Ishikawa (cell line): ENCODE measurements at regions not wholly inside any gene's neighbourhood (a gene's known extent, or its start where the extent isn't known, plus 50 kb on each side); places are given as distances from the start of the nearest gene placed in this dataset.

Experiments used
- CEBPB ChIP-seq: IDR thresholded peaks from 2 replicates; pipeline ENCODE4 v1.6.1; 2012
- CREB1 ChIP-seq: IDR thresholded peaks from 2 replicates; pipeline ENCODE4 v1.6.1; 2012; ENCODE audit warnings: low read depth
- EGR1 ChIP-seq: IDR thresholded peaks from 2 replicates; pipeline ENCODE4 v1.6.1; 2012
- EP300 ChIP-seq: IDR thresholded peaks from 2 replicates; pipeline ENCODE4 v1.6.1; 2012; ENCODE audit warnings: borderline replicate concordance
- FOXM1 ChIP-seq: IDR thresholded peaks from 2 replicates; pipeline ENCODE4 v1.6.1; 2012; ENCODE audit warnings: low read depth, borderline replicate concordance
- NFIC ChIP-seq: IDR thresholded peaks from 2 replicates; pipeline ENCODE4 v1.6.1; 2012
- RAD21 ChIP-seq: IDR thresholded peaks from 2 replicates; pipeline ENCODE4 v1.6.1; 2012; ENCODE audit warnings: low read depth
- TAF1 ChIP-seq: IDR thresholded peaks from 2 replicates; pipeline ENCODE4 v1.6.1; 2012; ENCODE audit warnings: low read depth, mild to moderate bottlenecking
- TCF12 ChIP-seq: IDR thresholded peaks from 2 replicates; pipeline ENCODE4 v1.6.1; 2012; ENCODE audit warnings: low read depth
- TEAD4 ChIP-seq: IDR thresholded peaks from 2 replicates; pipeline ENCODE4 v1.6.1; 2012
- YY1 ChIP-seq: IDR thresholded peaks from 2 replicates; pipeline ENCODE4 v1.6.1; 2012; ENCODE audit warnings: low read depth
- ZBTB7A ChIP-seq: IDR thresholded peaks from 2 replicates; pipeline ENCODE4 v1.6.1; 2012; ENCODE audit warnings: low read depth
- TF ChIP-seq, protein P1 (sequence below): IDR thresholded peaks from 2 replicates; pipeline ENCODE4 v1.6.1; 2012; ENCODE audit warnings: low read depth, mild to moderate bottlenecking
- TF ChIP-seq, protein P2 (sequence below): IDR thresholded peaks from 2 replicates; pipeline ENCODE4 v1.6.1; 2012
- TF ChIP-seq, protein P3 (sequence below): IDR thresholded peaks from 2 replicates; pipeline ENCODE4 v1.6.1; 2012

DNA sequence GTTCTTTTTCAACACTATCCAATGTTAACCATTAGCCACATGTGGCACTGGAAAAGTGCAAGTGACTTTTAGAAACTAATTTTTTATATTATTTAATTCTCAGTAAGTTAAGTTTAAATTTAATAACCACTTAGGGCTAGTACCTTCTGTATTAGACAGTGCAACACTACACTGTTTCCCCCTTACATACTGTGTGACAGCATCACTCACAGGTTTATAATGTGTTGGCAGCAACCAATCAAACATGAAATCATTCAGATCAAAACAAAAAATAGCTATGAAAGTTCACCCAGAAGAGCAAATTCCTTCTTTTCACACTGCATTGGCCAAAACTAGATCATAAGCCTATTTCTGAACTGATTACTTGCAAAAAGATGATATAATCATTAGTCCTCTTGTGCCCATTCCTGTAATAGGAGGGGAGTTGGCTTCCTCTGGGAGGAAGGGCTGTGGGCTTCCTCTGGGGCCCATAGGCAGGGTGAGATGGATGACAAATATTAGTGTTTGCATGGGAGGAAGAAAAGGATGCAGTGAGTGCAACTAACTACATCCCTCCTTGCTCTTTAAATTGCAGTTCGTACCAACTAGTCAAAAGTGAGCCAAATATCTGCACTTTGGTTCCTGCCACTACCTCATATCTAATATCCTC is 708.1 kb upstream of the RGMB start:
- TF ChIP-seq RAD21, result no peak
- TF ChIP-seq CEBPB, result no peak
- no peak for TF ChIP-seq NFIC
- TF ChIP-seq, protein P1, sequence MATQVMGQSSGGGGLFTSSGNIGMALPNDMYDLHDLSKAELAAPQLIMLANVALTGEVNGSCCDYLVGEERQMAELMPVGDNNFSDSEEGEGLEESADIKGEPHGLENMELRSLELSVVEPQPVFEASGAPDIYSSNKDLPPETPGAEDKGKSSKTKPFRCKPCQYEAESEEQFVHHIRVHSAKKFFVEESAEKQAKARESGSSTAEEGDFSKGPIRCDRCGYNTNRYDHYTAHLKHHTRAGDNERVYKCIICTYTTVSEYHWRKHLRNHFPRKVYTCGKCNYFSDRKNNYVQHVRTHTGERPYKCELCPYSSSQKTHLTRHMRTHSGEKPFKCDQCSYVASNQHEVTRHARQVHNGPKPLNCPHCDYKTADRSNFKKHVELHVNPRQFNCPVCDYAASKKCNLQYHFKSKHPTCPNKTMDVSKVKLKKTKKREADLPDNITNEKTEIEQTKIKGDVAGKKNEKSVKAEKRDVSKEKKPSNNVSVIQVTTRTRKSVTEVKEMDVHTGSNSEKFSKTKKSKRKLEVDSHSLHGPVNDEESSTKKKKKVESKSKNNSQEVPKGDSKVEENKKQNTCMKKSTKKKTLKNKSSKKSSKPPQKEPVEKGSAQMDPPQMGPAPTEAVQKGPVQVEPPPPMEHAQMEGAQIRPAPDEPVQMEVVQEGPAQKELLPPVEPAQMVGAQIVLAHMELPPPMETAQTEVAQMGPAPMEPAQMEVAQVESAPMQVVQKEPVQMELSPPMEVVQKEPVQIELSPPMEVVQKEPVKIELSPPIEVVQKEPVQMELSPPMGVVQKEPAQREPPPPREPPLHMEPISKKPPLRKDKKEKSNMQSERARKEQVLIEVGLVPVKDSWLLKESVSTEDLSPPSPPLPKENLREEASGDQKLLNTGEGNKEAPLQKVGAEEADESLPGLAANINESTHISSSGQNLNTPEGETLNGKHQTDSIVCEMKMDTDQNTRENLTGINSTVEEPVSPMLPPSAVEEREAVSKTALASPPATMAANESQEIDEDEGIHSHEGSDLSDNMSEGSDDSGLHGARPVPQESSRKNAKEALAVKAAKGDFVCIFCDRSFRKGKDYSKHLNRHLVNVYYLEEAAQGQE, result no peak
- TF ChIP-seq, protein P2, sequence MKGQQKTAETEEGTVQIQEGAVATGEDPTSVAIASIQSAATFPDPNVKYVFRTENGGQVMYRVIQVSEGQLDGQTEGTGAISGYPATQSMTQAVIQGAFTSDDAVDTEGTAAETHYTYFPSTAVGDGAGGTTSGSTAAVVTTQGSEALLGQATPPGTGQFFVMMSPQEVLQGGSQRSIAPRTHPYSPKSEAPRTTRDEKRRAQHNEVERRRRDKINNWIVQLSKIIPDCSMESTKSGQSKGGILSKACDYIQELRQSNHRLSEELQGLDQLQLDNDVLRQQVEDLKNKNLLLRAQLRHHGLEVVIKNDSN, result no peak
- TF ChIP-seq ZBTB7A, result no peak
- TF ChIP-seq, protein P3, sequence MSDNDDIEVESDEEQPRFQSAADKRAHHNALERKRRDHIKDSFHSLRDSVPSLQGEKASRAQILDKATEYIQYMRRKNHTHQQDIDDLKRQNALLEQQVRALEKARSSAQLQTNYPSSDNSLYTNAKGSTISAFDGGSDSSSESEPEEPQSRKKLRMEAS, result no peak
- TF ChIP-seq TEAD4, result no peak
- no peak for TF ChIP-seq YY1
- no peak for TF ChIP-seq EP300
- no peak for TF ChIP-seq CREB1
- TF ChIP-seq FOXM1, result no peak
- no peak for TF ChIP-seq EGR1
- TF ChIP-seq TAF1, result no peak
- TF ChIP-seq TCF12, result no peak

DNA sequence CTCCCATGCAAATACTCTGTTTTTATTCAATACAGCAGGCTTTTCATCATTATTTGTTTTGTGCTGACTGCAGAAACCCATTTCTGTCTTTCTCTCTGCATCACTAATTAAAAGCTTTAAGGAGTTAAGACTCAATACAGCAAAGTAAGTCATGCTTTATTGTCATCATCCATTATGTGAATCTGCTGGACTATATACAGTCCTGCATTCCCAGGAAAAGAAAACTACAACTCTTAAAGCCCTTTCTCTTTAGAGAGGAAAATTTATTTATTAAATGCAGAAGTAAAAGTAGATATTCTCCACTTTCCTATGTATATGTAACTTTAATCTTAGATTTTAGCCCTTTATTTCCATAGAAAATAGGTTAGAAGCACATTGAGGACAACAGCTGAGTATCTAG is 706.6 kb upstream of the RGMB start:
- TF ChIP-seq, protein P3, result no peak
- no peak for TF ChIP-seq TAF1
- no peak for TF ChIP-seq TEAD4
- TF ChIP-seq YY1, result no peak
- TF ChIP-seq NFIC, result no peak
- TF ChIP-seq, protein P2, result no peak
- TF ChIP-seq FOXM1, result no peak
- no peak for TF ChIP-seq ZBTB7A
- TF ChIP-seq CEBPB, result no peak
- TF ChIP-seq EGR1, result no peak
- no peak for TF ChIP-seq EP300
- TF ChIP-seq, protein P1, result no peak
- TF ChIP-seq RAD21, result no peak
- no peak for TF ChIP-seq TCF12

DNA sequence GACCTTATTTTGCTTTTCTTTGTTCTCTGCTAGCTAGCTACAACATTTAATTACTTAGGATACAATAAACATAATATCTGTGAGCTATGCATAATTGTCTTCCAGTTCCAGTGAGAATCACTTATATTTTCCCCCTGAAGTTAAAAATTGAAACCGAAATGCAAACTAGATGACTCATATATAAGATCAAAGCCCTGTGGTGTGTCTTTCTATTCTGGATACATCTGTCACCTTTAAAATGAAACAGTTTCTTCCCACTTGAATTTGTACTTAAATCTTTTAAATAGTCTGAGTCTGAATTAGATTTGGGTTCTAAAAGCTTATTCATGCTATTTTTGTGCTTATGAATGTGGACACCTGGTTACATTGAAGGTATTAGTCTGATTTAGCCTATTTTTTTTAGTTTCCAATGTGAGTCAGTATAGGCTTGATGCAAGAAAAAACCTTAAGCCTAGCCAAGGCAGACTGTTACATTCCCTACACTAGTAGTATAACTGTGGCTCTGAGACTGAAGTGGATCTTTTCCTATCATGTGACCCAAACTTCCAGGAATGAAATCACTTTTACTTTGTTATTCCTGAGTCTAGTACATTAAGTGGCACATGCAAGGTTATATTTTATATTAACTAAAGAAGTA is 703.5 kb upstream of the RGMB start:
- TF ChIP-seq, protein P2, result no peak
- TF ChIP-seq, protein P1, result no peak
- TF ChIP-seq EGR1 (no peak), TAF1 (no peak)

DNA sequence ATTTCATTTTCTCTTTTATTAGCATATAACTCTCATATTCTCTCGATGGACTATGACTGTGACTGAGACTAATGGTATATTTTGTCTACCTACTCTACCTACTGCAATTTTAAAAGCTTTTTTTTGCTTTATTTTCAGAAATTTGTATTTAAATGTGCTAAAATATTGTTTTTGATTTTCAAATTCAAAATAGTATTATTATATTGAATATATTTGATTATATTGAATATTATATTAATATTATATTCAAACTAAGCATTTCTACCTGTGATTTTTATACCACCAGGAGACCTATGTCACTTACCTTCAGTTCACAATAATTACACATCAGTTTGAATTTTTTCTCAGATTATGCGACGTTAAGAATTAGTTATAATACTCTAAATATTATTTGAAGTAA is 700.5 kb upstream of the RGMB start:
- no peak for TF ChIP-seq ZBTB7A
- TF ChIP-seq, protein P1, result no peak
- no peak for TF ChIP-seq RAD21
- TF ChIP-seq EP300, result no peak
- no peak for TF ChIP-seq TCF12
- no peak for TF ChIP-seq CREB1
- TF ChIP-seq NFIC, result no peak
- TF ChIP-seq EGR1, result no peak
- TF ChIP-seq CEBPB, result no peak
- TF ChIP-seq FOXM1, result no peak
- no peak for TF ChIP-seq TAF1
- no peak for TF ChIP-seq TEAD4
- TF ChIP-seq, protein P2, result no peak
- no peak for TF ChIP-seq YY1
- TF ChIP-seq, protein P3, result no peak
